ENCODE measurements at regions not wholly inside any gene's neighbourhood (a gene's known extent, or its start where the extent isn't known, plus 50 kb on each side); places are given as distances from the start of the nearest gene placed in this dataset.

- Histone ChIP-seq H3K9ac (ENCODE audit: low read depth in 1 of 2, low read length in 2 of 2) (no peak overlapping the region), H3K4me1 (ENCODE audit: control insufficient read depth in 2 of 2, insufficient read depth in 2 of 2, low read length in 2 of 2) (no peaks in the 10 kb centered on the region), H3K9me3 (ENCODE audit: control insufficient read depth in 2 of 2, low read length in 2 of 2) (peaks cover 0 to 2% of the 10 kb centered on the region in 2 donors), H3K4me3 (ENCODE audit: low read length in 2 of 2) (no peak overlapping the region), H3K27ac (ENCODE audit: low read depth in 2 of 2, low read length in 2 of 2) (no peak overlapping the region), H3K36me3 (ENCODE audit: control insufficient read depth in 2 of 2, insufficient read depth in 2 of 2, low read length in 2 of 2) (no peaks in the 10 kb centered on the region), H3K27me3 (ENCODE audit: control insufficient read depth in 2 of 2, insufficient read depth in 2 of 2, low read length in 2 of 2) (no peaks in the 10 kb centered on the region)
Measured at GRCh38 chr2:9083287-9083686, 79.8 kb upstream of the MBOAT2 start.

- no peak overlapping the region for H3K4me3 ChIP-seq (ENCODE audit: low read length in 2 of 2)
- H3K9me3 ChIP-seq (ENCODE audit: control insufficient read depth in 2 of 2, low read length in 2 of 2): peaks cover 0 to 2% of the 10 kb centered on the region in 2 donors
- no peaks in the 10 kb centered on the region for H3K36me3 ChIP-seq (ENCODE audit: control insufficient read depth in 2 of 2, insufficient read depth in 2 of 2, low read length in 2 of 2)
- H3K27me3 ChIP-seq (ENCODE audit: control insufficient read depth in 2 of 2, insufficient read depth in 2 of 2, low read length in 2 of 2): no peaks in the 10 kb centered on the region
- H3K4me1 ChIP-seq (ENCODE audit: control insufficient read depth in 2 of 2, insufficient read depth in 2 of 2, low read length in 2 of 2): no peaks in the 10 kb centered on the region
- H3K27ac ChIP-seq (ENCODE audit: low read depth in 2 of 2, low read length in 2 of 2): no peak overlapping the region
- no peak overlapping the region for H3K9ac ChIP-seq (ENCODE audit: low read depth in 1 of 2, low read length in 2 of 2)
Measured at GRCh38 chr2:9082158-9082557, 78.7 kb upstream of the MBOAT2 start.

- peaks cover 0 to 2% of the 10 kb centered on the region in 2 donors for H3K9me3 ChIP-seq (ENCODE audit: control insufficient read depth in 2 of 2, low read length in 2 of 2)
- H3K9ac ChIP-seq (ENCODE audit: low read depth in 1 of 2, low read length in 2 of 2): no peak overlapping the region
- no peaks in the 10 kb centered on the region for H3K27me3 ChIP-seq (ENCODE audit: control insufficient read depth in 2 of 2, insufficient read depth in 2 of 2, low read length in 2 of 2)
- no peak overlapping the region for H3K4me3 ChIP-seq (ENCODE audit: low read length in 2 of 2)
- H3K27ac ChIP-seq (ENCODE audit: low read depth in 2 of 2, low read length in 2 of 2): no peak overlapping the region
- H3K4me1 ChIP-seq (ENCODE audit: control insufficient read depth in 2 of 2, insufficient read depth in 2 of 2, low read length in 2 of 2): no peaks in the 10 kb centered on the region
- H3K36me3 ChIP-seq (ENCODE audit: control insufficient read depth in 2 of 2, insufficient read depth in 2 of 2, low read length in 2 of 2): no peaks in the 10 kb centered on the region
Measured at GRCh38 chr2:9081750-9082149, 78.3 kb upstream of the MBOAT2 start.

GRCh38 chr2:9078405-9078804 lies 74.9 kb upstream of the MBOAT2 start:
- H3K27me3 ChIP-seq (ENCODE audit: control insufficient read depth in 2 of 2, insufficient read depth in 2 of 2, low read length in 2 of 2): no peaks in the 10 kb centered on the region
- H3K4me3 ChIP-seq (ENCODE audit: low read length in 2 of 2): no peak overlapping the region
- H3K27ac ChIP-seq (ENCODE audit: low read depth in 2 of 2, low read length in 2 of 2): no peak overlapping the region
- no peaks in the 10 kb centered on the region for H3K36me3 ChIP-seq (ENCODE audit: control insufficient read depth in 2 of 2, insufficient read depth in 2 of 2, low read length in 2 of 2)
- peaks cover 0 to 2% of the 10 kb centered on the region in 2 donors for H3K9me3 ChIP-seq (ENCODE audit: control insufficient read depth in 2 of 2, low read length in 2 of 2)
- peaks cover 0 to 1% of the 10 kb centered on the region in 2 donors for H3K4me1 ChIP-seq (ENCODE audit: control insufficient read depth in 2 of 2, insufficient read depth in 2 of 2, low read length in 2 of 2)
- no peak overlapping the region for H3K9ac ChIP-seq (ENCODE audit: low read depth in 1 of 2, low read length in 2 of 2)

GRCh38 chr2:9077691-9078090 lies 74.2 kb upstream of the MBOAT2 start:
- H3K27ac ChIP-seq (ENCODE audit: low read depth in 2 of 2, low read length in 2 of 2): no peak overlapping the region
- peaks cover 0 to 3% of the 10 kb centered on the region in 2 donors for H3K4me1 ChIP-seq (ENCODE audit: control insufficient read depth in 2 of 2, insufficient read depth in 2 of 2, low read length in 2 of 2)

GRCh38 chr2:9076755-9077154 lies 73.3 kb upstream of the MBOAT2 start:
- Histone ChIP-seq H3K9me3 (ENCODE audit: control insufficient read depth in 2 of 2, low read length in 2 of 2) (peaks cover 0 to 2% of the 10 kb centered on the region in 2 donors), H3K27me3 (ENCODE audit: control insufficient read depth in 2 of 2, insufficient read depth in 2 of 2, low read length in 2 of 2) (no peaks in the 10 kb centered on the region), H3K36me3 (ENCODE audit: control insufficient read depth in 2 of 2, insufficient read depth in 2 of 2, low read length in 2 of 2) (no peaks in the 10 kb centered on the region), H3K27ac (ENCODE audit: low read depth in 2 of 2, low read length in 2 of 2) (no peak overlapping the region), H3K4me1 (ENCODE audit: control insufficient read depth in 2 of 2, insufficient read depth in 2 of 2, low read length in 2 of 2) (peaks cover 0 to 3% of the 10 kb centered on the region in 2 donors), H3K9ac (ENCODE audit: low read depth in 1 of 2, low read length in 2 of 2) (no peak overlapping the region), H3K4me3 (ENCODE audit: low read length in 2 of 2) (no peak overlapping the region)

More at GRCh38 chr2:9077691-9078090, 74.2 kb upstream of the MBOAT2 start:
- H3K9ac ChIP-seq (ENCODE audit: low read depth in 1 of 2, low read length in 2 of 2): no peak overlapping the region
- no peak overlapping the region for H3K4me3 ChIP-seq (ENCODE audit: low read length in 2 of 2)
- H3K27me3 ChIP-seq (ENCODE audit: control insufficient read depth in 2 of 2, insufficient read depth in 2 of 2, low read length in 2 of 2): no peaks in the 10 kb centered on the region
- H3K9me3 ChIP-seq (ENCODE audit: control insufficient read depth in 2 of 2, low read length in 2 of 2): peaks cover 0 to 2% of the 10 kb centered on the region in 2 donors
- no peaks in the 10 kb centered on the region for H3K36me3 ChIP-seq (ENCODE audit: control insufficient read depth in 2 of 2, insufficient read depth in 2 of 2, low read length in 2 of 2)

GRCh38 chr2:9076210-9076609 lies 72.7 kb upstream of the MBOAT2 start:
- H3K9ac ChIP-seq (ENCODE audit: low read depth in 1 of 2, low read length in 2 of 2): no peak overlapping the region
- H3K4me1 ChIP-seq (ENCODE audit: control insufficient read depth in 2 of 2, insufficient read depth in 2 of 2, low read length in 2 of 2): peaks cover 0 to 4% of the 10 kb centered on the region in 2 donors

GRCh38 chr2:9074930-9075329 lies 71.4 kb upstream of the MBOAT2 start:
- H3K4me1 ChIP-seq (ENCODE audit: control insufficient read depth in 2 of 2, insufficient read depth in 2 of 2, low read length in 2 of 2): peaks cover 0 to 5% of the 10 kb centered on the region in 2 donors
- no peaks in the 10 kb centered on the region for H3K36me3 ChIP-seq (ENCODE audit: control insufficient read depth in 2 of 2, insufficient read depth in 2 of 2, low read length in 2 of 2)
- H3K9me3 ChIP-seq (ENCODE audit: control insufficient read depth in 2 of 2, low read length in 2 of 2): no peaks in the 10 kb centered on the region
- no peak overlapping the region for H3K9ac ChIP-seq (ENCODE audit: low read depth in 1 of 2, low read length in 2 of 2)
- H3K27ac ChIP-seq (ENCODE audit: low read depth in 2 of 2, low read length in 2 of 2): no peak overlapping the region
- H3K27me3 ChIP-seq (ENCODE audit: control insufficient read depth in 2 of 2, insufficient read depth in 2 of 2, low read length in 2 of 2): no peaks in the 10 kb centered on the region
- H3K4me3 ChIP-seq (ENCODE audit: low read length in 2 of 2): no peak overlapping the region

More at GRCh38 chr2:9076210-9076609, 72.7 kb upstream of the MBOAT2 start:
- Histone ChIP-seq H3K4me3 (ENCODE audit: low read length in 2 of 2) (no peak overlapping the region), H3K9me3 (ENCODE audit: control insufficient read depth in 2 of 2, low read length in 2 of 2) (no peaks in the 10 kb centered on the region), H3K27ac (ENCODE audit: low read depth in 2 of 2, low read length in 2 of 2) (no peak overlapping the region), H3K36me3 (ENCODE audit: control insufficient read depth in 2 of 2, insufficient read depth in 2 of 2, low read length in 2 of 2) (no peaks in the 10 kb centered on the region), H3K27me3 (ENCODE audit: control insufficient read depth in 2 of 2, insufficient read depth in 2 of 2, low read length in 2 of 2) (no peaks in the 10 kb centered on the region)

GRCh38 chr2:9071584-9072124 lies 68.2 kb upstream of the MBOAT2 start:
- Histone ChIP-seq H3K4me3 (ENCODE audit: low read length in 2 of 2) (no peak overlapping the region), H3K27ac (ENCODE audit: low read depth in 2 of 2, low read length in 2 of 2) (no peak overlapping the region), H3K27me3 (ENCODE audit: control insufficient read depth in 2 of 2, insufficient read depth in 2 of 2, low read length in 2 of 2) (no peaks in the 10 kb centered on the region), H3K9ac (ENCODE audit: low read depth in 1 of 2, low read length in 2 of 2) (no peak overlapping the region), H3K36me3 (ENCODE audit: control insufficient read depth in 2 of 2, insufficient read depth in 2 of 2, low read length in 2 of 2) (no peaks in the 10 kb centered on the region), H3K4me1 (ENCODE audit: control insufficient read depth in 2 of 2, insufficient read depth in 2 of 2, low read length in 2 of 2) (peaks cover 0 to 5% of the 10 kb centered on the region in 2 donors), H3K9me3 (ENCODE audit: control insufficient read depth in 2 of 2, low read length in 2 of 2) (peaks cover 0 to under 1% of the 10 kb centered on the region in 2 donors)

- Histone ChIP-seq H3K27ac (ENCODE audit: low read depth in 2 of 2, low read length in 2 of 2) (peak overlapping the region in 1 of 2 donors; percentile 34), H3K9ac (ENCODE audit: low read depth in 1 of 2, low read length in 2 of 2) (no peak overlapping the region), H3K4me3 (ENCODE audit: low read length in 2 of 2) (no peak overlapping the region), H3K27me3 (ENCODE audit: control insufficient read depth in 2 of 2, insufficient read depth in 2 of 2, low read length in 2 of 2) (no peaks in the 10 kb centered on the region), H3K4me1 (ENCODE audit: control insufficient read depth in 2 of 2, insufficient read depth in 2 of 2, low read length in 2 of 2) (peaks cover 0 to 5% of the 10 kb centered on the region in 2 donors), H3K9me3 (ENCODE audit: control insufficient read depth in 2 of 2, low read length in 2 of 2) (peaks cover 0 to 7% of the 10 kb centered on the region in 2 donors), H3K36me3 (ENCODE audit: control insufficient read depth in 2 of 2, insufficient read depth in 2 of 2, low read length in 2 of 2) (no peaks in the 10 kb centered on the region)
Measured at GRCh38 chr2:9071032-9071431, 67.5 kb upstream of the MBOAT2 start.

Data from mucosa of rectum (tissue), 2 donors.